ENCODE measurements at regions not wholly inside any gene's neighbourhood (a gene's known extent, or its start where the extent isn't known, plus 50 kb on each side); places are given as distances from the start of the nearest gene placed in this dataset.

- DNase-seq, result no peak
Measured at GRCh38 chr13:94968757-94969086, 256.4 kb upstream of the SOX21 start.

- DNase-seq, result no peak
Measured at GRCh38 chr13:94968040-94968756, 255.9 kb upstream of the SOX21 start.

GRCh38 chr13:94967183-94968039, 255.1 kb upstream of the SOX21 start:
- DNase-seq, result no peak

GRCh38 chr13:94966422-94966955, 254.1 kb upstream of the SOX21 start:
- peak; percentile 63 to 88 for DNase-seq

- no peak for DNase-seq
Measured at GRCh38 chr13:94959626-94960025, 247.3 kb upstream of the SOX21 start.

- no peak for DNase-seq
Measured at GRCh38 chr13:94956417-94957110, 244.2 kb upstream of the SOX21 start.

GRCh38 chr13:94952787-94953186, 240.4 kb upstream of the SOX21 start:
- no peak for DNase-seq

GRCh38 chr13:94950303-94950702, 238.0 kb upstream of the SOX21 start:
- DNase-seq, result no peak

- DNase-seq, result peak; percentile 55 to 69
Measured at GRCh38 chr13:94947965-94948371, 235.6 kb upstream of the SOX21 start.

- no peak for DNase-seq
Measured at GRCh38 chr13:94947392-94947791, 235.0 kb upstream of the SOX21 start.

GRCh38 chr13:94946039-94946438, 233.7 kb upstream of the SOX21 start:
- DNase-seq, result no peak

GRCh38 chr13:94938124-94938523, 225.8 kb upstream of the SOX21 start:
- no peak for DNase-seq

- no peak for DNase-seq
Measured at GRCh38 chr13:94936633-94937032, 224.3 kb upstream of the SOX21 start.

- no peak for DNase-seq
Measured at GRCh38 chr13:94933936-94934335, 221.6 kb upstream of the SOX21 start.

GRCh38 chr13:94933230-94933751, 220.9 kb upstream of the SOX21 start:
- DNase-seq, result no peak

GRCh38 chr13:94928127-94928775, 215.9 kb upstream of the SOX21 start:
- no peak for DNase-seq

GRCh38 chr13:94925263-94925662, 212.9 kb upstream of the SOX21 start:
- no peak for DNase-seq

- DNase-seq, result no peak
Measured at GRCh38 chr13:94921181-94921580, 208.8 kb upstream of the SOX21 start.

GRCh38 chr13:94920578-94920977, 208.2 kb upstream of the SOX21 start:
- no peak for DNase-seq

- DNase-seq, result no peak
Measured at GRCh38 chr13:94917824-94918223, 205.5 kb upstream of the SOX21 start.

- no peak for DNase-seq
Measured at GRCh38 chr13:94914895-94915294, 202.6 kb upstream of the SOX21 start.

GRCh38 chr13:94906605-94907004, 194.3 kb upstream of the SOX21 start:
- DNase-seq, result no peak

Measured in NCI-H2081 (cell line).